VCaP (cell line): ENCODE measurements at regions not wholly inside any gene's neighbourhood (a gene's known extent, or its start where the extent isn't known, plus 50 kb on each side); places are given as distances from the start of the nearest gene placed in this dataset.

Experiments used
- H3K27ac ChIP-seq: fragments of 450-650 bp; 2 replicates; pipeline ENCODE4 v1.5.1; 2017
- TF ChIP-seq, protein P1 (sequence below): fragments of 450-650 bp; conservative IDR thresholded peaks from 2 replicates; pipeline ENCODE4 v1.5.1; 2017; ENCODE audit warnings: mild to moderate bottlenecking, moderate library complexity

- H3K27ac ChIP-seq, result no peak overlapping the region
- TF ChIP-seq, protein P1, sequence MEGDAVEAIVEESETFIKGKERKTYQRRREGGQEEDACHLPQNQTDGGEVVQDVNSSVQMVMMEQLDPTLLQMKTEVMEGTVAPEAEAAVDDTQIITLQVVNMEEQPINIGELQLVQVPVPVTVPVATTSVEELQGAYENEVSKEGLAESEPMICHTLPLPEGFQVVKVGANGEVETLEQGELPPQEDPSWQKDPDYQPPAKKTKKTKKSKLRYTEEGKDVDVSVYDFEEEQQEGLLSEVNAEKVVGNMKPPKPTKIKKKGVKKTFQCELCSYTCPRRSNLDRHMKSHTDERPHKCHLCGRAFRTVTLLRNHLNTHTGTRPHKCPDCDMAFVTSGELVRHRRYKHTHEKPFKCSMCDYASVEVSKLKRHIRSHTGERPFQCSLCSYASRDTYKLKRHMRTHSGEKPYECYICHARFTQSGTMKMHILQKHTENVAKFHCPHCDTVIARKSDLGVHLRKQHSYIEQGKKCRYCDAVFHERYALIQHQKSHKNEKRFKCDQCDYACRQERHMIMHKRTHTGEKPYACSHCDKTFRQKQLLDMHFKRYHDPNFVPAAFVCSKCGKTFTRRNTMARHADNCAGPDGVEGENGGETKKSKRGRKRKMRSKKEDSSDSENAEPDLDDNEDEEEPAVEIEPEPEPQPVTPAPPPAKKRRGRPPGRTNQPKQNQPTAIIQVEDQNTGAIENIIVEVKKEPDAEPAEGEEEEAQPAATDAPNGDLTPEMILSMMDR, result no peak
These were observed 564.0 kb upstream of the GCFC2 start for GRCh38 chr2:76274676-76275075.

- TF ChIP-seq, protein P1, result no peak
These were observed 563.4 kb upstream of the GCFC2 start for GRCh38 chr2:76274160-76274559.

GRCh38 chr2:76270096-76270710 is 559.5 kb upstream of the GCFC2 start:
- TF ChIP-seq, protein P1, result no peak
- H3K27ac ChIP-seq, result no peak overlapping the region

More at GRCh38 chr2:76274160-76274559, 563.4 kb upstream of the GCFC2 start:
- H3K27ac ChIP-seq, result no peak overlapping the region

- H3K27ac ChIP-seq, result no peak overlapping the region
- TF ChIP-seq, protein P1, result no peak
These were observed 558.3 kb upstream of the GCFC2 start for GRCh38 chr2:76268902-76269620.

DNA sequence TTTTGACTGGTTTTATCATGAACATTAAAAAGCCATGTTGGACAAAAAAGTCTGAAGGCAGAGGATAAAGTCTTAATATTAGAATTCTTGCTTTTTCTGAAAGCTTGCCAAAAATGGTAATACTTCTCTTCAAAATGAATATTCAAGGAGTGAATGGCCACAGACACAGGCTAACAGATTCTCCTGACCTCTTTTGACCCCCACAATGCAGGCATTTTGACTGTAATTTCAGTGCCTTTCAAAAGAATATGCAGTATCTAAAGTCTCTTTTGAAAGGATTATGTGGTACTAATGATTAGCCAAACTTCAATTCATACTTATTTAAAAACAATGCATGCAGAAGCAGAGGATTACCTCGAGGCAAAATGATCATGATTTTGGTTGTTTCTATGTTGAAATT is 557.8 kb upstream of the GCFC2 start:
- TF ChIP-seq, protein P1, result no peak

GRCh38 chr2:76257802-76258201 is 547.1 kb upstream of the GCFC2 start:
- H3K27ac ChIP-seq, result no peak overlapping the region
- TF ChIP-seq, protein P1, result no peak

More for the DNA sequence above, 557.8 kb upstream of the GCFC2 start:
- H3K27ac ChIP-seq, result no peak overlapping the region

DNA sequence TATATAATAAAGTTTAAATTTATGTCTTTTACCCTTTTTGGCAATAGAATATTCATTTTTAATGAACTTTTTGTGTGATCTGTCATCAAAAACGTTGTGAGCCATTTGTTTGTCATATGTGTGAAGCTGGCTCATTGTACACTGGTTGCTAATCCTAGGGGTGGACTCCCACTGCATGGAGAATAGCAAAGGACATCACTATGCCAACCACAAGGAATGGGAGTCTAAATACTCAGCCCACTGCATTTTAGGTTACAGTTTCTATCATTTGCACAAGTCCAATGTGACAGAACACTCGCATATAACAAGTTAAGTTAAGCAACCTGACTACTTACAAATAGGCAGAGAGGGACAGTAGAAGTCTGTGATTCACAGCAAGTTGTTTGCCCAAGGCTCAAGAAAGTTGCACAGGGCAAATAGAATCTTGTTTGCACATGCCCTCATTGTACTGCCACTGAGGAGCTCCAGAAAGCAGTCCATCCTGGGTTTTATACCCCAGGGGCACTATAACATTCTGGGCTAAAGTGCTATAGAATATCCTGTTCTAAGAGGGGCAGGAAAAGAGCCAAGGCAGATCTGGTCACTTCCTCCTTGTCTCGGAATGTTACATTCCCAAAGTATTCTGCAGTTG is 545.9 kb upstream of the GCFC2 start:
- peak overlapping the region; percentile 34; the same call in 1 of the 2 replicates for H3K27ac ChIP-seq
- TF ChIP-seq, protein P1, result no peak
